GM21717 (cell line): ENCODE measurements at regions not wholly inside any gene's neighbourhood (a gene's known extent, or its start where the extent isn't known, plus 50 kb on each side); places are given as distances from the start of the nearest gene placed in this dataset.

Experiments used
- ATAC-seq: cut with Tn5 transposase; IDR thresholded peaks from one replicate; pipeline ENCODE4 v1.9.1; 2021; ENCODE audit warnings: mild to moderate bottlenecking, moderate library complexity; ENCODE audit not compliant: unreplicated experiment

DNA sequence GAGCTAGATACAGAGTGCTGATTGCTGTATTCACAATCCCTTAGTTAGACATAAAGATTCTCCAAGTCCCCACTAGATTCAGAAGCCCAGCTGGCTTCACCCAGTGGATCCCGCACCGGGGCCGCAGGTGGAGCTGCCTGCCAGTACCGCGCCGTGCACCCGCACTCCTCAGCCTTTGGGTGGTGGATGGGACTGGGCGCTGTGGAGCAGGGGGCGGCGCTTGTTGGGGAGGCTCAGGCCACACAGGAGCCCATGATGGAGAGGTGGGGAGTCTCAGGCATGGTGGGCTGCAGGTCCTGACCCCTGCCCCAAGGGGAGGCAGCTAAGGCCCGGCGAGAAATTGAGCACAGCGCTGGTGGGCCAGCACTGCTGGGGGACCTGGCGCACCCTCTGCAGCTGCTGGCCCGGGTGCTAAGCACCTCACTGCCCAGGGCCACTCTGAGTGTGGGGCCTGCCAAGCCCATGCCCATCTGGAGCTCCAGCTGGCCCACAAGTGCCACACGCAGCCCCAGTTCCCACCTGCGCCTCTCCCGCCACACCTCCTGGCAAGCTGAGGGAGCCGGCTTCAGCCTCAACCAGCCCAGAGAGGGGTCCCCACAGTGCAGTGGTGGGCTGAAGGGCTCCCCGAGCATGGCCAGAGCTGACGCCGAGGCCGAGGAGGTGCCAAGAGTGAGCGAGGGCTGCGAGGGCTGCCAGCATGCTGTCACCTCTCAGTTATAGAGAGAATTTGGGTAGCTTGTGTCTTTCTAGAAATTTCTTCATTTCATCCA, 417.6 kb downstream of the METTL15 start:
- no peak for ATAC-seq

DNA sequence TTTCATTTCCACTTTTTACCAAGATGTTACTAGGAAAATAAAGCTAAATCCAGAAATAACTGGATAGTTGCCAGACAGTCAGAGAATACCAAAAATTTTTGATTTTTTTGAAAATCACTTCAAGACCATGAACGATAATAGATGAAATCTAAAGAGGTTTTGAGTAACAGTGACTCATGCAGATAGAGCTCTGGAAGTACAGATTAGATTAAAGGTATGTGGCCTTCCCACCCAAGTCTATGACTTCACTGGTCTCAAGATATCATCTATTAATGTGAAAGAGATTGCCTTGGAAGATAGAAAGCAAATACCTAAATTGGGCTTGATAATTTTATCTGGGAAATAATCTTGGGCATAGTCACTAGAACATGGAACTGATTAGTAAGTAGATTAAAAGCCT, 415.9 kb downstream of the METTL15 start:
- ATAC-seq, result no peak

DNA sequence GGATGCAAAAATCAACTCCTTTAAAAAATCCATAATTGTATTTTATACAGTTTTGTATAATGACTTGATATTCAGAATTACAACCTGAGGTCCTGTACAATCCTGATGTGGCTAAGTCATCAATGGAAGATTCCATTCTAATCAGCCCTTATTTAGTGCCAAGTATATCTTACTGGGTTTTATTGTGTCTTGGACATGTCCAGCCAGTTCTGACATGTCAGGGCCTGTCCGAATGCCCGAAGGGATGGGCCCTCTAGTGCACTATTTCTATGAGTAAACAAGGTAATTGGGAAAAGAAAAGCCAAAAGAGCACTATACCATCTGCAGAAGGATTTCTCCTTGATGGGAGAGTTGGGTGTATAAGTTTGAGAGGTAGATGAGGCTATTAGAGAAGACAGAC, 412.9 kb downstream of the METTL15 start:
- ATAC-seq, result no peak

DNA sequence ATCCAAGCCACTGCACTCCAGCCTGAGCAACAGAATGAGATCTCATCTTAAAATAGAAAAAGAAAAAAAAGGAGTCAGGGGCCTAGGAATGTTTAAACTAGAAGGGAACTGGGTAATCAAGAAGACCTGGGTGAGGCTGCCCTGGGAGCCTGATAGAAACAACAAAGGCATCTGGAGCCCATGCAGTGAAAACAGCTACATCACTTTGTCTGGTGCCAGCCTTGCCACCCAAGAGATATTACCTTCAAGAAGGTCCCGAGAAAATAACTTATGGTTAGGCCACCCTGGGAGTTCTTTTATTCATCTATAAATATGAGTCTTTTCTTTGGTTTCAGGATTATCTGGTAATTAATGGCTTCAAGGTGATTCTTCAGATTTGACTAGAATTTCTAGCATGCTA, 412.1 kb downstream of the METTL15 start:
- ATAC-seq, result no peak

DNA sequence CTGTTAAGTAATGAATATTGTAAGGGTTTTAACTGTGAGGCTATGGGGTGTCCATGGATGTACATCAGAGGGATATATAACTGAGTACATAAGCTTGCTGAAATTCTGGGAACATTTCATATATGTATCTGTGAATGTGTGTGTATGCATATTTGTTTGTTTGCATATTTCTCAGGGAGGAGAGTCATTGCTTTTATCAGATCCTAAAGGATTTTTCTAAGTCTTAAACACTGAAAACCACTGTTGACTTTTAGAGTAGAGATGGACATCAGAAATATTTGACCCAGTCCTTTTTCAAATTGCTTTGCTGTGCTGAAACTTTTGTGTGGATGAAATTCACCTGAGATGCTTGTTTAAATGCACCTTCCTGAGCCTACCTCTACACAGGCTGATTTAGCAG, 410.6 kb downstream of the METTL15 start:
- ATAC-seq, result no peak

DNA sequence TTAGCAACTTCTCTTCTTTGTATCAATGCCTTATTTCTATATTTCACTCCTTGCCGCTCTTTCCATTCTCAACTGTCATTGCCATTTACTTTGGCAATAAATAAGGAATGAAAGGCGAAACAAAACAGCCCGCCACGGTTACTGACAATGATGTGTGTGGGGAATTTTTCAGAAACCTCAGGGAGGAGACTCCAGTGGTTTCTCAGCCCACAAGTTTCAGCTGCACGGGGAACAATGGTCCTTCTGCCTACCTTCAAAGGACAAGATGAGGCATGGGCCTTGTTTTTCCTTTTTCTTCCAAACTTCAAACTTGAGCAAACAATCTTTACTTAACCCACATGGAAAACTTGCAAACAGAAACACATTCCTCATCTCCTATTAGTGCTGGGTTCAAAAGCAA, 409.4 kb downstream of the METTL15 start:
- ATAC-seq, result no peak

DNA sequence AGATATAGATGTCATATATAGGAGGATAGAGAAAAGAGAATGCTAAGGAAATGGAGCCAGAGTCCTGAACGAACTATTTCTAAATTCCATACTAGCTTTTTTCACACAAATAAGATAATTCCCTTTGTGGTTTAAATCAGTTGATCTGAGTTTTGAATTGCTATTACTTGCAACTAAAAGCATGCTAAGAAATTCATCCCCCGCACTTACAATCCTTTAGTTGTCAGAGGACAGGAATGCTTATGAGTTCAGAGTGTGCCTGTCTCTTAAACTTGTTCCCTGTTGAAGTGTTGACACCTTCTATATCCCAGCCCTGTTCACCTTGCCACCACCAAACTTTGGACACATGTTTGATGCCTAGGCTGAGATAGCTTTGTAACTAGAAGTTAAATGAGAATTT, 406.2 kb downstream of the METTL15 start:
- no peak for ATAC-seq

DNA sequence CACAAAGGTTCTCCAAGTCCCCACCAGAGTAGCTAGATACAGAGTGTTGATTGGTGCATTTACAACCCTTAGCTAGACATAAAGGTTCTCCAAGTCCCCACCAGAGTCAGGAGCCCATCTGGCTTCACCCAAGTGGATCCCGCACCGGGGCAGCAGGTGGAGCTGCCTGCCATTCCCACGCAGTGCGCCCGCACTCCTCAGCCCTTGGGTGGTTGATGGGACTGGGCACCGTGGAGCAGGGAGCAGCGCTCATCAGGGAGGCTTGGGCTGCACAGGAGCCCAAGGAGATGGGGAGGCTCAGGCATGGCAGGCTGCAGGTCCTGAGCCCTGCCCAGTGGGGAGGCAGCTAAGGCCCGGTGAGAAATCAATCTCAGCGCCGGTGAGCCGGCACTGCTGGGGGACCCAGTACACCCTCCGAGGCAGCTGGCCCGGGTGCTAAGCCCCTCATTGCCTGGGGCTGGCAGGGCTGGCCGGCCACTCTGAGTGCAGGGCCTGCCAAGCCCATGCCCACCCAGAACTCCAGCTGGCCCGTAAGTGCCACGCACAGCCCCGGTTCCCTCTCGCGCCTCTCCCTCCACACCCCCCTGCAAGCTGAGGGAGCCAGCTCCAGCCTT, 404.1 kb downstream of the METTL15 start:
- no peak for ATAC-seq

DNA sequence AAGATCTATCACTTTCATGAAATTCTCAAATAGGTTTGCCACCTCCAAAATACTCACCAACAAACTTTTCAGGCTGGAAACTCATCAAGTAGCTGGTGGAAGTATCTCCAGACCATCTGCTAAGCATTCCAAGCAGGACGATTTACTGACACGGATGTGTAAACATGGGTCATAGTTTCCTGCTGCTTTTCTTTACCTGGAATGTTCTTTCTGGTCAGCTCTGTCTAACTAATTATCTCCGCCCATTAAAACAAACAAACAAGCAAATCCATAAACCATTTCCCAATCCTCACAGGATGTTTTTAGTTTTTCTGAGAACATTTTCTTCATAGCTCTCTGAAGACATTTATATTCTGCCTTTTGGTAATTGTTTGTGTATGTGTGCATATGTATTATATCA, 397.0 kb downstream of the METTL15 start:
- no peak for ATAC-seq

DNA sequence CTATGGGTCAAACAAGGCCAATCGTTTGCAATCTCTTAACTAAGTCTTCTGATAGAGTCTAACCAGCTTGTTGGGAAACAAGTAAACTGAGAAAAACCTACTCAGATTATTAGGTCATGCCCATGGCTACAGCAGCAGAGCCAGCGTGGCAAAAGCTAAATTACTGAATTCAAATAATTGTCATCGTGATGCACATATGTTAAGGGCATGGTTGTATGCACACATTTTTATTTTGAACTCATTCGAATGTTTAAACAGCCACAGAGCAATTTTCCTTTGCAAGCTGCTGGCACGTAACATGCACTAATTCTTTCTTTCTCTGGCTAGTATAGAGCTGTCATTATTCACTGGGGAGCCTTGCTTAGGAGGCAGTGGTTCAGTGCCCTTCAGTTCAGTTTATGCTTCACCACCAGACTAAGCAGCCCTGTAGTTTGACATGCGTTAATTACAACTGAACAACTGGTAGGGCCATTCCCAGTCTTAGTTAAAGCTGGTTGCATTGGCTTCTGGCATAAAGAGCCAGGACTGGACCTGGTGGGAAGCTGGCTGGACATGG, 396.4 kb downstream of the METTL15 start:
- ATAC-seq, result no peak

DNA sequence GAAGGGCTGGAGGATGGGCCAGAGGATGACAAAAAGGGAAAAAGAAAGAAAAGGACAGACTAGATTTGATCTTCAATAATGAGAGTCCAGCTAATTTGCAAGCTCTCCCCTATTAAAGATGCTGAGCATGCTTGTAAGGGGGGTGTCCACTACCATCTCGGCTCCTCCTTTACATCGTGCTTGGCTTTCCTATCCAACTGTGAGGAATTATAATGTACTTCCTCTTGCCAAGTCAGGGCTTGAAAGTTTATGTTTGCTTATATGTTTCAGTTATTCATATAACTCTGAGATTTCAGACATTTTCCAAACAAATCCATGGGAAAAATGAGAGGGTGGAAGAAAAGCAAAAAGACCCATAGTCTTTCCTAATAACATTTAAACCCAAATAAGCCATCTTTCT, 387.1 kb downstream of the METTL15 start:
- ATAC-seq, result no peak

DNA sequence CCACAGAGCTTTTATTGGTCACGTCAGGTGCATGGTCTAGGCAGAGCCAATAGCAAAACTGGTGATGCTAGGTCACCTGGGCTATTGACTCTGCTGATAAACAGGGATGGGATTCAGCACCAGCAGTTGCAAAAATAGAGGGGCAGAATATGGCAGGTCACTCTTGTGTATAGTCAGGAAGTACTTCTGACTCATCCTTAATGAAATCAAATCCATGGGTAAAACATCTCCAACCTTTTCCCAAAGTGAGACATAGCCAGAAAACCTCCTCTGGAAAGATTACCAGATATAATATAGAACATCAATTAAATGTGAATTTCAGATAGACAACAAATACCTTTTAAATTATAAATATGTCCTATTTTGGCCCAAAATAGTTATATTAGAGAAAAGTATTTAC, 383.2 kb downstream of the METTL15 start:
- ATAC-seq, result no peak

DNA sequence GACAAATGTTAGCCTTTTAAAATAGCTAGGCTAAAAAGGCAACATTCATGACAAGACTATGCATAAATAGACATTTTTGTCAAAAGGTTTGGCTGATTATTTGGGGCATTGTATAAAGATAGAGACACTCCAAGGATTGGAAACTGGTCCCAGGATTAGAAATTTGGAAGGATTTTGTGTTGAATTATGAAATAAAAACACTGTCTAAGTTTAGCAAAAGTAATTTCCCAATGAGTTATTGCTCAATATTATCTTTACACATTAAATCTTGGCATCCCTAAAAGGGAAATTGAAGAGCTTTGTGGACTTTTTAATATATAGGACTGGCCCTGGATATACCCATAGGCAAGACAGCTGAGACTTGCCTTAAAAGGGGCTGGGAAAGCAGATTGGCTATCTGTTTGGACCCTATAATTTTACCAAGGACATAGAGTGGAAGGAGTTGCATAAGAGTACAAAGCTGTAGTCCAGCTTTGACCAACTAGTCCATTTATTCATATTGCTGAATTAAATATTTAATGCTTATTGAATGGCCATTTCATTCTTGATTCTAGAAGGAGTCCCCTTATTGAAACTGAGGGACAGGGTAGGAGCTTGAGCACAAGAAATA, 382.7 kb downstream of the METTL15 start:
- ATAC-seq, result no peak

DNA sequence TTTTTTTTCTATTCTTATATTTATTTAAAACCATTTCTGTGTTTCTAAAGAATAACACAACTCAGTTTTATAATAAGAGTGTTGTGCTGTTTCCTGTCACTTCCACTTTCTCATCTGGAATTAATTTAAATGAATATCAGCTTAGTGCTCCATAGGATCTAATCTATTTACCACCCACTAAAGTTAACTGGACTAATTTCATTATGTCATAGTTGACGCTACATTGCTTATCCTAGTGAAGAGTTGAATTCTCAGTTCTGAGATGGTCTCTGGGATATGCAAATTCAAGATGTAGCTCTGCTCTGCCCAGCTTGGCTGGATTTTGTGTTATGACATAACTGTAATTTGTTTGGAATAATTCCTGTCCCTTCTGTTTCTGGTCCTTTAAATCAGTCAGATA, 380.1 kb downstream of the METTL15 start:
- ATAC-seq, result no peak

DNA sequence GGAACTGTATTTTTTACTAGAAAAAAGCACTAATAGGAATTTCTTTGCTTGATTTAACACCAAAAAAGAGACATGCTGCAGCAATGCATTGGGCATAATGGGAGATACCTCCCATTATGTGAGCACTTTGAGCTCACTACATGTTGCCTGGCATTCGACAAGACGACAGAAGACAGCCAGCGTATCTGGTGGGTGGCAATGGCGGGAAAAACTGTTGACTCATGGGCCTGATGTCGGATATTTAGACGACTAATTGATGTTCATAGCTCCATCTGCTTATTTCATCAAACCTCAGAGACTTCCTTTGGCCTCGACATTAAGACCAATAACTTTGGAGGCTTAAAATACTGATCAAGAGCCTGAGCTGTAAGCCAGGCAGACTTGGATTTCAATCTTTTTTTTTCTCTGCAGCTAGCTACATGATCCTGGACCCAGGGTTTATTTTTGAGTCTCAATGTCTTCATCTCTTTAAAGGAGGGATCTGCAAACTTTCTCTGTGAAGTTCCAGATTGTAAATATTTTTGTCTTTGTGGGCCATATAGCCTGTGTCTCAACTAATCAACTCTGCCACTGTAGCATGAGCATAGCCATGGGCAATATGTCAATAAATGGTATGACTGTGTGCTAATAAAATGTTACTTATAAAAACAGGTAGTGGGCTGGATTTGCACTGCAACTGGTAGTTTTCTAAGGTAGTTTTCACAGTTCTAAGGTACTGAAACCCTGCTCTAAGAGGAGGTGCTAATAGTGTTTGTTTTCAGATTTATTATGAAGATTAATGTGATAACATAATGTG, 375.1 kb downstream of the METTL15 start:
- ATAC-seq, result no peak

DNA sequence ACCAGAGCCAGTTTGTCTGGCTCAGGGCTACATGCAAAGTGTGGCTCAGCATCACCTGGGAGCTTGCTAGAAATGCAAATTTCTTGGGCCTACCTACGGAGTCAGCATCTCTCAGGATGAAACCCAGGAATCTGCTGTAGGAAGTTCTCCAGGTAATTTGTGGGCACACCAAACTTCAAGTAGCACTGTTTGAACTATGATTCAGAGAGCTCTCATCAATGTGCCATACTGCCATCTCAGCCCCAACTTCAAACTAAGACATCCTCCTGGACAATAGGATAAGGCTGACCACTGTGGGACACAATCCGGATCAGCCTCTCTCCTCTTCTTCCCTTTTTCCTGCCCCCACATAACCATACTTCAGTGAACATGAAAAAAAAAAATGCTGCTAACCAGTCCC, 374.5 kb downstream of the METTL15 start:
- no peak for ATAC-seq

DNA sequence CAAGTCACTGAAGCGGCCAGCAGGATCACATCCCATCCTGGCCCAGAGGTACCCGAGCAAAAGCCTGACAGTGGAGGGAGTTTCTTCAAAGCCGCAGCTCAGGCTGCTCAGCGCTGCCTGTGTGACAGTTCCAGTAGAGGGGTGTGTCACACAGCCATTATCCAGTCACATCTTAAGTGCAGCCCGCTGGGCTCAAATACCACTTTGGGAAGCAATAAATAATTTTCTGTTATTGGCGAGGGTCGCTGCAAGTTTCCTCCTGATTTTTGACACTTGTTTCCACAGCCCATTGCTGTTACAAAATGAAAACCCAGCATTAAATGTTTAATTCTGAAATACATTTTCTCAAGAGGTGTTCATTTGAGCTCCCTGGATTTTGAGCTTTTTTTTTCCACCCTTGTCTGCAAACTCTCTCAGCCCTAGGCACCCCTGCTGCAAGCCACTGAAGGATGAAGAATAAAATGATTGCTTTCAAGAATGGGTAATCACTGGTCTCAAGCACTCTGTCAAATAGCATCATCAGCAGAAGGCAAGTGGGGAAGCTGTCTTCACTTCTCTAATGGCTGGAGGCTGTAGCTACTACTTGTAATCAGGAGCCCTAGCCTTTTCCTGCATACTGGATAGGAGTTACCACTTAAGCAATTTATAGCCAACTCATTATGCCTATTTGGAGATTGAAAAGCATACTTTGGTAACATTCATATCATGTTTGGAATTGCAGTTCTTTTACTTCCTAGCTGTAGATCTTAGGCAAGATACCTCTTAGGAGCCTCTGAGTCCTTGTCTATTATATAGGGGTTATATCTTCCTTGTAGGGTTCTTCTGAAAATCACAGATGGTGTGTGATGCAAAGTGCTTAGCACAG, 373.7 kb downstream of the METTL15 start:
- no peak for ATAC-seq

DNA sequence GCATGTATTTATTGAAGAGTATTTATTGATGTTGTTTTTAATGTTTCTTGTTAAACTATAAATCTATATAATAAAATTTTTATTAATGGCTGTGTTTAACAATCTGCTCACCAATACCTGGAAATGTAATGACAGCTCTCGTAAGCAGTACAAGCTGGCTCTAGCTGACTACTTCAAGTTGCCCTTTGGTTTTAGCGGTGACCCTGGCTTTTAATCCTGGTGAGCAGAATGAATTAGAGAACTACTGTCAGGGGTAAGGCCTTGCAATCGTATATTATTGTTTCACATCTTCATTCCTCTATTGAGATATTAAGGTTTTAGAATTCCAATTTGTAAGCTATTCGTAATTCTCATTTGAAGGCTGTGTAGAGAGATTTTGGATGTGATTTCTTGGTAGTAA, 372.2 kb downstream of the METTL15 start:
- ATAC-seq, result no peak

DNA sequence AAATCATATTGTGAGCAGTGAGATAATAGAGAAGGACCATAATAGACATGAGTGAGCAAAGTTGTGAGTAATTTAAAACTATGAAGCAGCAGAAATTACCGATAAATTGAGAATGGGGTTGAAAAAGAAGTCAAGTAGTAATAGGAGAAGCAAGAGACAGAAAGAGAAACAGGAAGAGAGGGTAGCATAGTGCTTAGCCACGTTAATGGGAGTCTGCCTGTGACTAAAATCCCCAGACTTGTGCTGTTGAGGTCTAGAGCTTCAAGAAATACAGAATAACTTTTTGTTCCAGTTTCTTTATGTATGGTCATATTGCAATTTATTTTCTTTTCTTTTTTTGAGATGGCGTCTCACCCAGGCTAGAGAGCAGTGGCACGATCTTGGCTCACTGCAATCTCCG, 368.7 kb downstream of the METTL15 start:
- ATAC-seq, result no peak

DNA sequence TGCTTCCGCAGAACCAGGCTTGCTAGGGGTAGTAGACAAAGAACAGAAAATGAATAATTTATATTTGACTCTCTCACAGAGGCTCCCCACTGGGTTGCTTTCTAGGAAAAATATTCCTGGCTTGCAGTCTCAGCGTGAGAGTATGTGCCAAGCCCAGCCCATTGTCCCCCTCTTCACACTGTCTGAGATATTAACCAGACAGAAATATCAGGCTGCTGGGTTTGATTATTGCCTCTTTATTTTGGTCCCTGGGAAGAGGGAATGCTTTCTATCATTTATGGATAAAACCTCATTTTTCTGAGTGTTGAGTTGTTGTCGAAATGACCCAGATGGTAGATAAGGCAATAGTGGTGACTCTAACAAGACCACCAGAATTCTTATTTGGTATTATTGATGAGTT, 367.9 kb downstream of the METTL15 start:
- no peak for ATAC-seq
